Right hindlimb (tissue), 1 donor: ENCODE measurements at regions not wholly inside any gene's neighbourhood (a gene's known extent, or its start where the extent isn't known, plus 50 kb on each side); places are given as distances from the start of the nearest gene placed in this dataset.
"Not testable (repeated sequence)": the region's sequence is repeated elsewhere in the genome, so short reads cannot be mapped to it uniquely, and the experiment has no call there.

Experiments used
- DNase-seq: peaks from one replicate; pipeline ENCODE4 v3.0.0-alpha.2; 2018

- no peak for DNase-seq
Measured at GRCh38 chr12:131321988-131322387, 368.3 kb downstream of the ADGRD1 start.

- DNase-seq, result not testable (repeated sequence)
Measured at GRCh38 chr12:131322460-131322859, 368.8 kb downstream of the ADGRD1 start.

- no peak for DNase-seq
Measured at GRCh38 chr12:131323879-131324278, 370.2 kb downstream of the ADGRD1 start.

GRCh38 chr12:131327521-131328488 is 374.1 kb downstream of the ADGRD1 start:
- no peak for DNase-seq

- DNase-seq, result not testable (repeated sequence)
Measured at GRCh38 chr12:131328861-131329845, 375.4 kb downstream of the ADGRD1 start.

- DNase-seq, result no peak
Measured at GRCh38 chr12:131330106-131330815, 376.6 kb downstream of the ADGRD1 start.

GRCh38 chr12:131331148-131331750 is 377.5 kb downstream of the ADGRD1 start:
- DNase-seq, result no peak

- DNase-seq, result no peak
Measured at GRCh38 chr12:131332224-131332623, 378.5 kb downstream of the ADGRD1 start.

- no peak for DNase-seq
Measured at GRCh38 chr12:131333136-131333535, 377.8 kb upstream of the SFSWAP start.

GRCh38 chr12:131333621-131334440 is 377.1 kb upstream of the SFSWAP start:
- DNase-seq, result no peak

GRCh38 chr12:131334835-131335234 is 376.1 kb upstream of the SFSWAP start:
- no peak for DNase-seq

- no peak for DNase-seq
Measured at GRCh38 chr12:131335456-131335855, 375.4 kb upstream of the SFSWAP start.

GRCh38 chr12:131337861-131338260 is 373.0 kb upstream of the SFSWAP start:
- not testable (repeated sequence) for DNase-seq

- DNase-seq, result no peak
Measured at GRCh38 chr12:131340616-131341210, 370.2 kb upstream of the SFSWAP start.

- DNase-seq, result not testable (repeated sequence)
Measured at GRCh38 chr12:131341608-131342007, 369.3 kb upstream of the SFSWAP start.

- DNase-seq, result not testable (repeated sequence)
Measured at GRCh38 chr12:131343436-131343835, 367.5 kb upstream of the SFSWAP start.

GRCh38 chr12:131344715-131345520 is 366.0 kb upstream of the SFSWAP start:
- DNase-seq, result not testable (repeated sequence)

GRCh38 chr12:131345521-131346436 is 365.1 kb upstream of the SFSWAP start:
- no peak for DNase-seq
